T47D (cell line): ENCODE measurements at regions not wholly inside any gene's neighbourhood (a gene's known extent, or its start where the extent isn't known, plus 50 kb on each side); places are given as distances from the start of the nearest gene placed in this dataset.
A peak's percentile ranks its signal among the peaks of the same experiment; 100 is the strongest.

Source experiments
- DNase-seq, 2 experiments: peaks; one replicate each; pipeline versions ENCODE4 v3.0.0 to v3.0.0-alpha.2; 2011 to 2012; ENCODE audit warnings: low read depth in 1 of 2, low spot score in 1 of 2
- JUND ChIP-seq: IDR thresholded peaks from 2 replicates; pipeline ENCODE4 v1.6.1; 2012; ENCODE audit warnings: low read depth
- in situ Hi-C: cut with HindIII; loops from 2 replicates; pipeline ENCODE4 v1.10.0; 2016; ENCODE audit warnings: low sequenced_read_pairs, low pct_unique_long_range_greater_than_20kb

GRCh38 chr7:42611961-42612360, 299.9 kb downstream of the C7orf25 start:
- in situ Hi-C loops = no loop called here
- DNase-seq = no peak
- no peak for TF ChIP-seq JUND

DNA sequence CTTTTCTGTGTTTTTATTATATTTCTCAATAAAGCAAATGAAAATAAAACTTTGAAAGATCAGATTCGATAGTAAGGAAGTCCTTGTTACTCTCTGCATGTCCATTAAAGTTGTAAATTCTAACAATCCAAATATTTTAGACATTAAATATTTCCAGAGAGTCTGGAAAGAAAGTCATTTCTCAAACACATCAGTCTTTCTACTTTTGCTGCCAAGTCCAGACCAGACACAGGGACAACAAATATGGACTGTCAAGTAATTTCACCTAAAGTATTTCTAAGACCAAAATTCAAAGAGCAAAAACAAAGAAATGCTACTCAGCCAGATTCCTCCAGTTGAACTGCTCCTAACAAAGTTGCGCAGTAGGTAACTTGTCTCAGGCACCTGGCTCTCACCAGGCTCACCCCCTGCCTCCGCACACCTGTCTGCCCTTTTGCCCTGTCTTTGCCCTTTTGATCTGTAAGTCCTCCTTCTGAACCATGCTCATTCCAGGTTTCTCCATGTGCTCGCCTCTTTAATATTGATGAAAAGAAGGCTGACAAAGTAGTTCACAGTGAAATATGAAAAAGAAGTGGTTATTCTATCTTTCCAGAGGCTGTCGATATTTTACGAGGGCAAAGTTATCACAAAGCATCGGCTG, 300.5 kb downstream of the C7orf25 start:
- in situ Hi-C loops = no loop called here
- no peak for DNase-seq
- TF ChIP-seq JUND = no peak

DNA sequence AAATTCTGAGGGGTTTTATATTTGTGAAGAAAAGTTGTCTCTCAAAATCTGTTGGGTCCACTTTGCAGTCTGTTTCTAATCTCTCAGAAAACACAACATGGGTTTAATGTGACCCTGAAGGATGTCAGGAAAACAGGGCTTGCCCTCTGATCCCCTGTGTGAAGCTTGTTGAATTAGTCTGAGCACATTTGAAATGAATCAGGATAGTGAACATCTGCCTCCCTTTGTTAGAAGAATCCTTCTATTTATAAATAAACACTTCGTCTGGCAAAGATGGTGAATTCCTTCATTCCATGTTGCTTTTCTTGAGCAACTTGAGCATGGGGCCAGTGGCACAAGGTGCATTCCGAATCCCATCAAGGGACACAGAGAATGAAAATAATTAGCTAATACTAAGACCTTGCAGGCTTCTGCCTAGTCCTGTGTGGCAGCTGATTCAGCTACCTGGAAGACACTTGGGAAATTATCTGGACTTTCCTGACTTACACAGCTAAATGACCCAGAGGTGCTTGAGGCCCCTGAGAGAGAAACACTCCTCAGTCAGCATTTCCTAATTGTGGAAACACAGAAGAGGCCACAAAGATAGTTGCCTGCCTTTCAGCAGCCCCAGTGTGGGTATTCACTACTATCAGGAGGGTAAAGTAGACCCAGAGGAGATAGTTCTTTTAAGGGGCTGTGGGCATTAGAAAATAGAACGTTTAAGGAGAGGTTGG, 305.5 kb downstream of the C7orf25 start:
- in situ Hi-C loops = no loop called here
- no peak for DNase-seq
- no peak for TF ChIP-seq JUND

DNA sequence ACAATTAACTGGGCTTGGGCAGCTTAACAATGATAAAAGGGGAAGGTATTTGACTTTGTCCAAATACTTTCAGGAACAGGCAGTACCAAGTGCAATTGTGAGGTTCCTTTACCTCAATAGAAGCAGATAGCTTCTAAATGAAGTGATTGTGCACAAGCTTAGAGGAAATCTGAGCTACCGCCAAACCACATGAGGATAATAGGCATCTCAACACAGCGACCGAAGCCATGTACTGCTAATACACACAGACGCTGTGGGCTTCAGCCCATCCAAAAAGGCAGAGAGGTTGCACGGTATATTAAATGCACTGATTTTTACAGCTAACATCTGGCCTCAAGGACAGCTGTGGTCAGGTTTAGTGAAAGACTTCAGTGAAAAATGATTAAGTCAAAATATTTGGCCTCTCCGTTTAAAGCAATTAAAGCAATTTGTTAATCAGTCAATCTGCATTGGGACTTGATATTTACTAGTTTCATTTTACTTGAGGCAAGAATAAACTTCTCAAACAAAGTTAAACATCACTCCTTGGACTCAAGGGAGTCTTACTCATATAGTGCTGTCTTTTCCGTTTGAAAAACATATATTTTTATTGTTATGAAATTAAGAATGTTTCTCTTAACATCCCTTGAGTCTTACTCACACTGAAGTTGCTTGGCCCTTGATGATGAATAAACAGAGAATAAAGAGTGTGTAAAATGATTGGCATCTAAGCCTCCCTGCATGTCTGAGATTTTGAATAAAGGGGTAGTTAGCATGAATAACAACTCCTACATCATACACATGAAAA, 306.3 kb downstream of the C7orf25 start:
- DNase-seq = no peak
- in situ Hi-C loops = no loop called here
- no peak for TF ChIP-seq JUND

GRCh38 chr7:42603496-42603895, 308.4 kb downstream of the C7orf25 start:
- in situ Hi-C loops = no loop called here
- DNase-seq = no peak
- TF ChIP-seq JUND = no peak

- in situ Hi-C loops = no loop called here
- DNase-seq = peak in 1 of 2 experiments; percentile 51
- no peak for TF ChIP-seq JUND
Observed at GRCh38 chr7:42597300-42597699, 314.6 kb downstream of the C7orf25 start.

DNA sequence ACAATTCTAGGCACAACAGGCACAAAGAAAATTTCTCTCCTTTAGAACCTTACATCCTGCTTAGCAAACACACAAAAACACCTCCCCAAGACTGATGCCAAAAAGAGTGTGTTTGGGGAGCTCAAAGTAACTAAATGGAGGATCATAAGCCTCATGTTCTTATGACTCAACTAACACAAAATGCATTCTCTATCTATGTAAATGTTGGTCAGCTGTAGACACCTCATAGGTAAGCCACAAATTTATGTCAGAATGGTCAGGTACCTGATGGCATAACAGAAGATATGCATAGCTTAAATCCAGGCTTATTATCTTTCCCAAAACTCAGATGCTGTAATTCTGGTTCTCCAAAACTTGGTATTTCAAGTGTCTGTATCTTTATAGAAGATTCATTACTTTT, 315.1 kb downstream of the C7orf25 start:
- in situ Hi-C loops = no loop called here
- peak in 1 of 2 experiments; percentile 10 for DNase-seq
- TF ChIP-seq JUND = no peak

GRCh38 chr7:42593860-42594259, 318.0 kb downstream of the C7orf25 start:
- in situ Hi-C loops = no loop called here
- no peak for TF ChIP-seq JUND
- no peak for DNase-seq

GRCh38 chr7:42590771-42591310, 321.0 kb downstream of the C7orf25 start:
- DNase-seq = no peak
- no peak for TF ChIP-seq JUND
- in situ Hi-C loops = no loop called here

DNA sequence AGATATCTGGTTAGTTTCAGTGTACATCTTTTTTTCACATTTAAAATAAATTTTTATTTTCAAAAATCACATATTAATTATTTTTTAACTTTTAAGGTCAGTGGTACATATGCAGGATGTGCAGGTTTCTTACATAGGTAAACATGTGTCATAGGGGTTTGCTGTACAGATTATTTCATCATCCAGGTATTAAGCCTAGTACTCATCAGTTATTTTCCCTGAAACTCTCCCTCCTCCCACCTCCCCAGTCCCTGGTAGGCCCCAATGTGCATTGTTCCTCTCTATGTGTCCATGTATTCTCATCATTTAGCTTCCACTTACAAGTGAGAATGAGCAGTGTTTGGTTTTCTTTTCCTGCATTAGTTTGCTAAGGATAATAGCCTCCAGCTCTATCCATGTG, 323.0 kb downstream of the C7orf25 start:
- TF ChIP-seq JUND = no peak
- DNase-seq = no peak
- in situ Hi-C loops = no loop called here

DNA sequence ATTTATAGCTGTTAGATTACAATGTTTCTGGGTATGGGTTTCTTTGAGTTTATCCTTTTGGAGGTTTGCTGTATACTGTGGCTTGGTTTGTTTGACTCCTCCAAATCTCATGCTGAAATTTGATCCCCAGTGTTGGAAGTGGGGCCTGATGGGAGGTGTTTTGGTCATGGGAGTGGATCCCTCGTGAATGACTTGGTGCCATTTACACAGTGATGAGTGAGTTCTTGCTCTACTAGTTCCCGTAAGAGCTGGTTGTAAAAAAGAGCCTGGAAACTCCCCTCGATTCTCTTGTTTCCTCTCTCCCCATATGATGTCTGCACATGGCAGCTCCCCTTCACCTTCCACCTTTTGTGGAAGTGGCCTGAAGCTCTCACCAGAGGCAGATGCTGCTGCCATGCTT, 324.1 kb downstream of the C7orf25 start:
- DNase-seq = peak in 1 of 2 experiments; percentile 29
- in situ Hi-C loops = no loop called here
- TF ChIP-seq JUND = no peak

GRCh38 chr7:42580061-42580460, 331.8 kb downstream of the C7orf25 start:
- DNase-seq = no peak
- in situ Hi-C loops = no loop called here
- no peak for TF ChIP-seq JUND

DNA sequence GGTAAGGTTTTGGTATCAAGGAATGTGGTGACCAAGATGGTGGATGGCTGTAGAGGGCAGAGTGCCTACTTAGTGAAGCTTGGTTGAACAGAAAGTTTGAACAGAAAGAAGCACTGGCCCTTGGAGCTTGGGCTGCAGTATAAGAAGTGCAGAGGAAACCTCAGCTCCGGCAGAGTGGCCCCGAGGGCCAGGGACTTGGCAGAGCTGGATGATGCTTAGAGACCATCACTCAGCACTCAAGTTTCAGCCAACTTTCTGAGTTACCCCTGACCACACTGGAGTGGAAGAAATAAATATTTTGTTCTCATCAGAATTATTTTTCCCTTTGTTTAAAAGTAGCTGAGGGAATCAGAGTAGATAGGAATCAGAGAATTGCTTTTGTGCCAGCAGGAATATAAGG, 336.7 kb downstream of the C7orf25 start:
- in situ Hi-C loops = no loop called here
- DNase-seq = peak in 1 of 2 experiments; percentile 16
- no peak for TF ChIP-seq JUND
